A549 (cell line): ENCODE measurements at regions not wholly inside any gene's neighbourhood (a gene's known extent, or its start where the extent isn't known, plus 50 kb on each side); places are given as distances from the start of the nearest gene placed in this dataset.

ENCODE experiments used
- BHLHE40 ChIP-seq: IDR thresholded peaks from 2 replicates; pipeline ENCODE4 v1.6.1; 2012; ENCODE audit warnings: low read depth, low read length, inconsistent platforms
- CBX8 ChIP-seq: fragments of 200-600 bp; sonication (generic); IDR thresholded peaks from 2 replicates; pipeline ENCODE4 v1.6.1; 2016
- CEBPB ChIP-seq, 2 experiments: fragments of >200 bp in 1 of 2; sonication (Bioruptor Twin) in 1 of 2; formaldehyde crosslinking in 1 of 2; IDR thresholded peaks; 2 replicates each; pipeline ENCODE4 v1.6.1; 2012 to 2016
- CHD4 ChIP-seq: fragments of 200-600 bp; sonication (generic); IDR thresholded peaks from 2 replicates; pipeline ENCODE4 v1.6.1; 2016; ENCODE audit warnings: antibody characterized with exemption, mild to moderate bottlenecking, borderline replicate concordance
- CTCF ChIP-seq: fragments of >200 bp; sonication (Bioruptor Twin); formaldehyde crosslinking; IDR thresholded peaks from 3 replicates; pipeline ENCODE4 v1.5.1; 2016
- HOXA7 ChIP-seq: fragments of 250-450 bp; sonication (Bioruptor Pico); IDR thresholded peaks from 2 replicates; pipeline ENCODE4 v1.5.0; 2020; ENCODE audit warnings: mild to moderate bottlenecking, moderate library complexity
- KDM1A ChIP-seq: fragments of 200-600 bp; sonication (generic); IDR thresholded peaks from 2 replicates; pipeline ENCODE4 v1.6.1; 2016; ENCODE audit warnings: low read depth, mild to moderate bottlenecking
- MAX ChIP-seq: IDR thresholded peaks from 2 replicates; pipeline ENCODE4 v1.6.1; 2012
- POLR2A ChIP-seq: IDR thresholded peaks from 2 replicates; pipeline ENCODE4 v1.6.1; 2012; ENCODE audit warnings: mild to moderate bottlenecking, low read length
- REST ChIP-seq: fragments of 200-600 bp; sonication (generic); IDR thresholded peaks from 2 replicates; pipeline ENCODE4 v1.6.1; 2016; ENCODE audit warnings: antibody characterized with exemption, mild to moderate bottlenecking, moderate library complexity
- USF2 ChIP-seq: fragments of 450-650 bp; IDR thresholded peaks from 2 replicates; pipeline ENCODE4 v1.6.1; 2014; ENCODE audit warnings: antibody characterized with exemption
- ZSCAN20 ChIP-seq: fragments of 250-450 bp; sonication (Bioruptor Pico); IDR thresholded peaks from 2 replicates; pipeline ENCODE4 v1.8.0; 2022; ENCODE audit warnings: mild to moderate bottlenecking, moderate library complexity

GRCh38 chr15:29903028-29903427 lies 80.8 kb upstream of the TJP1 start:
- TF ChIP-seq CTCF: no peak
- TF ChIP-seq REST: no peak
- no peak for TF ChIP-seq ZSCAN20 (CRISPR knock-in tag)
- no peak for TF ChIP-seq CBX8
- TF ChIP-seq BHLHE40: no peak
- TF ChIP-seq POLR2A: no peak
- no peak for TF ChIP-seq USF2
- no peak for TF ChIP-seq CEBPB (IDR thresholded peaks at IDR 0.05)
- no peak for TF ChIP-seq MAX
- TF ChIP-seq KDM1A: no peak
- TF ChIP-seq CHD4: no peak
- TF ChIP-seq HOXA7 (CRISPR knock-in tag): no peak
